Mesothelial cell of epicardium (in vitro differentiated cells): ENCODE measurements at regions not wholly inside any gene's neighbourhood (a gene's known extent, or its start where the extent isn't known, plus 50 kb on each side); places are given as distances from the start of the nearest gene placed in this dataset.

ENCODE experiments used
- DNase-seq, 2 experiments: peaks; one replicate each; pipeline ENCODE4 v3.0.0; 2021; ENCODE audit warnings: low spot score in 2 of 2; ENCODE audit not compliant: unreplicated experiment in 2 of 2
- H3K27ac Mint-ChIP-seq: 2 replicates; pipeline ENCODE4 v1.8.0; 2021; ENCODE audit warnings: mixed read lengths
- H3K27me3 Mint-ChIP-seq: 2 replicates; pipeline ENCODE4 v1.8.0; 2021; ENCODE audit warnings: low read depth, mixed read lengths
- H3K36me3 Mint-ChIP-seq: 2 replicates; pipeline ENCODE4 v1.8.0; 2021; ENCODE audit warnings: mixed read lengths
- H3K4me1 Mint-ChIP-seq: 2 replicates; pipeline ENCODE4 v1.8.0; 2021; ENCODE audit warnings: mixed read lengths
- H3K4me3 Mint-ChIP-seq: 2 replicates; pipeline ENCODE4 v1.8.0; 2021; ENCODE audit warnings: mild to moderate bottlenecking, moderate library complexity, mixed read lengths
- H3K9me3 Mint-ChIP-seq: 2 replicates; pipeline ENCODE4 v1.8.0; 2021; ENCODE audit warnings: mixed read lengths
- TF ChIP-seq, protein P1 (sequence below): fragments of 200-600 bp; sonication (generic); IDR thresholded peaks from one replicate; pipeline ENCODE4 v1.5.0; 2021; ENCODE audit warnings: antibody characterized with exemption; ENCODE audit not compliant: unreplicated experiment

DNA sequence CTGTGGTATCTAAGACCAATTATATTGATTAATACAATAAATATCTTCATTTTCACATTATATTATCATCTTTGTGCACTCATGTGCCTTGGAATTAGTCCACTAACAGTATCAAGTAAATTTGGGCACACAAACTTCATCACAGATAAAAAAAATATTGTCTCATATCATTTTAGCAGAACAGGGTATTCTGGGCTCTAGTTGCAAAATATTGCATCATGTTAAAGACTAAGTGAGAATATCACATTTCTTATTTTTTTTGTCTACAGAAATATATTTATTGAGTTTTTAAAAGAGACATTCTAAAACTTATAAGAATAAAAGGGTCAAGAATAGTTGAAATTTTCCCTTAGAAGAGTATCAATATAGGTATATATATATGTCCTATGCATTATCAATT is 754.1 kb upstream of the MAN1A1 start:
- peaks cover 6% of the 10 kb centered on the region for H3K4me1 Mint-ChIP-seq

DNA sequence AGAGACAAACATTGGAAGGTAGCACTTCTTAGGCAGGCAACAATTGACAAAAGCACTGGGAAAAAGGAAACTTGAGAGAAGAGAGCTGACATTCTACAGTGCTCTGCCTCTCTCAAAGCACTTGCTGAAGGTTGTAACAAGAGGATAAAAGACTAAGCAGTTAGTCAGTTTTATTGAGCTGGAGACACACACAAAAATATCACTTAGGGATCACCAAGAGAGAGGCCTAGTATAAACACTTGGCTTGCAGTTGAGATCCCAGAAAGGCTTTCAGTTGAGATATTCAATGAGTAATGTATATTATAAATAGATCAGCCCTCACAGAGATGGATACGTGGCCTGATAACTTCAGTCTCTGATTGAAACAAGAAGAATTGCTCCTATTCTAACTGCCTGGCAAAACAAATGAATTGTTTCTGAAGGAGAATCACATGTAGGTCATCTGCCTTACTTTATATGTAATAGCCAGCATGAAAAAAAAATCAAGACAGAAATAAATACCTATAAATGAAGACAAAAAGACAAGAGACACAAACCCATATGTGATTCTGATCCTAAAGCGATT is 747.2 kb upstream of the MAN1A1 start:
- Mint-ChIP-seq H3K4me3 (no peak overlapping the region), H3K27me3 (no peaks in the 10 kb centered on the region), H3K36me3 (no peaks in the 10 kb centered on the region), H3K9me3 (no peaks in the 10 kb centered on the region), H3K27ac (no peak overlapping the region), H3K4me1 (no peaks in the 10 kb centered on the region)
- TF ChIP-seq, protein P1, sequence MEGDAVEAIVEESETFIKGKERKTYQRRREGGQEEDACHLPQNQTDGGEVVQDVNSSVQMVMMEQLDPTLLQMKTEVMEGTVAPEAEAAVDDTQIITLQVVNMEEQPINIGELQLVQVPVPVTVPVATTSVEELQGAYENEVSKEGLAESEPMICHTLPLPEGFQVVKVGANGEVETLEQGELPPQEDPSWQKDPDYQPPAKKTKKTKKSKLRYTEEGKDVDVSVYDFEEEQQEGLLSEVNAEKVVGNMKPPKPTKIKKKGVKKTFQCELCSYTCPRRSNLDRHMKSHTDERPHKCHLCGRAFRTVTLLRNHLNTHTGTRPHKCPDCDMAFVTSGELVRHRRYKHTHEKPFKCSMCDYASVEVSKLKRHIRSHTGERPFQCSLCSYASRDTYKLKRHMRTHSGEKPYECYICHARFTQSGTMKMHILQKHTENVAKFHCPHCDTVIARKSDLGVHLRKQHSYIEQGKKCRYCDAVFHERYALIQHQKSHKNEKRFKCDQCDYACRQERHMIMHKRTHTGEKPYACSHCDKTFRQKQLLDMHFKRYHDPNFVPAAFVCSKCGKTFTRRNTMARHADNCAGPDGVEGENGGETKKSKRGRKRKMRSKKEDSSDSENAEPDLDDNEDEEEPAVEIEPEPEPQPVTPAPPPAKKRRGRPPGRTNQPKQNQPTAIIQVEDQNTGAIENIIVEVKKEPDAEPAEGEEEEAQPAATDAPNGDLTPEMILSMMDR = no peak
- DNase-seq = no peak

More for the DNA sequence above, 754.1 kb upstream of the MAN1A1 start:
- no peak for DNase-seq
- Mint-ChIP-seq H3K36me3 (no peaks in the 10 kb centered on the region), H3K27me3 (no peaks in the 10 kb centered on the region), H3K4me3 (no peak overlapping the region), H3K27ac (no peak overlapping the region), H3K9me3 (peaks cover 15% of the 10 kb centered on the region)
- TF ChIP-seq, protein P1 = no peak

DNA sequence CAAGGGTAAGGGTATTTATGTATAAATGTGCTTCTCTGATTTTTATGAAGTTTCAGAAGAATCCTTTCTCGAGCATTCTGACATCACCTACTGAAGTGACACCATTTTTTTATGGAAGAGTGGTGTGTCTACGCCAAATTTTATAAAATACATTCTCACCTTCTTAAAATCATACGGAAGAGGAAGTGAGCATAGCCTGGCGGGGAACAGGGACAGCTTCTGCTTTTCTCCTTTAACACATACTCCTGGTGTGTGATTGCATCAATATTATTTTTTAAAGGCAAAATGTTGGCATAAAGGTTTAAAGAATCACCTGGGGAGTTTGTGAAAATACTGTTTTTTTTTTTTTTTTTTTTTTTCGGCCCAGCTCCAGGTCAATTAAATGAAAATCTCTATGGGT is 733.6 kb upstream of the MAN1A1 start:
- TF ChIP-seq, protein P1 = no peak
- no peaks in the 10 kb centered on the region for H3K36me3 Mint-ChIP-seq
- H3K4me1 Mint-ChIP-seq = peaks cover 1% of the 10 kb centered on the region
- DNase-seq = no peak
- no peaks in the 10 kb centered on the region for H3K27me3 Mint-ChIP-seq
- no peak overlapping the region for H3K27ac Mint-ChIP-seq
- no peak overlapping the region for H3K4me3 Mint-ChIP-seq
- H3K9me3 Mint-ChIP-seq = peaks cover 12% of the 10 kb centered on the region

DNA sequence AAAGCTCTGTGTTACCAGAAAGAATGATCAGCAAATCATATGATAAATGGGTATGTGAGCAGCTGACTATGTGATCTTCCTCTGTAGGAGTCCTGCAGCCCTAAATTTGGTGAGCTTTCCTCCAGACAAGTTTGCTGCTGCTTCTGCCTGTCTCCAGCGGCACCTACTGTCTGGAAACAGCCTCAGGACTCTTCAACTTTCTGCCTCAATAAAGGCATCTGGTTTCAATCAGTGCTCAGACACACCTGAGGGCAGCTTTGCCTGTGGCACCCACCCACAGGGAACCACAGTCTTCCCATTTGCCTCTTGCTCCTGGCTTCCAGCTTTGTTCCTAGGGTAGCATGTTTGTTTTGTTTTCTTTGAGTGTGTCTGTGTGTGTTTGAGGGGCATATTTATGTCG is 727.9 kb upstream of the MAN1A1 start:
- Mint-ChIP-seq H3K4me1 (peaks cover 14% of the 10 kb centered on the region), H3K4me3 (no peak overlapping the region), H3K9me3 (no peaks in the 10 kb centered on the region), H3K36me3 (no peaks in the 10 kb centered on the region), H3K27ac (no peak overlapping the region), H3K27me3 (no peaks in the 10 kb centered on the region)
- no peak for DNase-seq
- TF ChIP-seq, protein P1 = no peak

DNA sequence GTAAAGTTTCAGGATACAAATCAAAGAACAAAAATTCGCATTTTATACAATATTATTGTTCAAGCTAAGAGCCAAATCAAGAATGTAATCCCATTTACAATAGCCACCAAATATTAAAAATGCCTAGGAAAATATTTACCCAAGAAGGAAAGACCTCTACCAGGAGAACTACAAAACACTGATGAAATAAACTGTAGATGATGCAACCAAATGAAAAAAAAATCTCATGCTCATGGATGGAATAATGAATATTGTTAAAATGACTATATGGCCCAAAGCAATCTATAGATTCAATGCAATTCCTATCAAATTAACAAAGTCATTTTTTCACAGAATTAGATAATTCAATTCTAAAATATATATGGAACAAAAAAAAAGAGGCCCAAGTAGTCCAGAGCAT is 708.8 kb upstream of the MAN1A1 start:
- Mint-ChIP-seq H3K27ac (no peak overlapping the region), H3K9me3 (peaks cover 45% of the 10 kb centered on the region), H3K27me3 (no peaks in the 10 kb centered on the region), H3K4me3 (no peak overlapping the region), H3K4me1 (no peaks in the 10 kb centered on the region), H3K36me3 (peaks cover 7% of the 10 kb centered on the region)
- DNase-seq = no peak
- TF ChIP-seq, protein P1 = no peak

DNA sequence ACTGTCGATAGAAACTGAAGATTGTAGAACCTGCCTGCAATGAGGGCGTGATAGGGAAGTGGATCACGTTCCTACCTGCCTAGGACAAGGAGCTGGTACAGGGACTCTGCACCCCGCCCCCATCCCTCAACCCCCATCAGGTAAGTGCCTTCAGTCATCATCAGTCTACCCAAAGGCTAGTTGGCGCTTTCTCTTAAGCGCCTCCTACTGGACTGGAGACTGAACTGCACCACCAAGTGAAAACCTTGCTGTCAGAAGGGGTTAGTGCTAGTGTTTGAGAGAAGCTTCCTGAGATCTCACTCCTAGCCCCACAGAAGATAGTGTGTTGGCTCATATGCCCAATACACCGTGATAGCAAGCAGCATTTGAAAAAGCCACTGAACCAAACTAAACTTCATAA is 706.5 kb upstream of the MAN1A1 start:
- Mint-ChIP-seq H3K4me1 (no peaks in the 10 kb centered on the region), H3K36me3 (peaks cover 7% of the 10 kb centered on the region), H3K4me3 (no peak overlapping the region), H3K27ac (no peak overlapping the region), H3K27me3 (no peaks in the 10 kb centered on the region), H3K9me3 (peaks cover 42% of the 10 kb centered on the region)
- TF ChIP-seq, protein P1 = peak; percentile 20
- no peak for DNase-seq
